ENCODE measurements at regions not wholly inside any gene's neighbourhood (a gene's known extent, or its start where the extent isn't known, plus 50 kb on each side); places are given as distances from the start of the nearest gene placed in this dataset.

DNA sequence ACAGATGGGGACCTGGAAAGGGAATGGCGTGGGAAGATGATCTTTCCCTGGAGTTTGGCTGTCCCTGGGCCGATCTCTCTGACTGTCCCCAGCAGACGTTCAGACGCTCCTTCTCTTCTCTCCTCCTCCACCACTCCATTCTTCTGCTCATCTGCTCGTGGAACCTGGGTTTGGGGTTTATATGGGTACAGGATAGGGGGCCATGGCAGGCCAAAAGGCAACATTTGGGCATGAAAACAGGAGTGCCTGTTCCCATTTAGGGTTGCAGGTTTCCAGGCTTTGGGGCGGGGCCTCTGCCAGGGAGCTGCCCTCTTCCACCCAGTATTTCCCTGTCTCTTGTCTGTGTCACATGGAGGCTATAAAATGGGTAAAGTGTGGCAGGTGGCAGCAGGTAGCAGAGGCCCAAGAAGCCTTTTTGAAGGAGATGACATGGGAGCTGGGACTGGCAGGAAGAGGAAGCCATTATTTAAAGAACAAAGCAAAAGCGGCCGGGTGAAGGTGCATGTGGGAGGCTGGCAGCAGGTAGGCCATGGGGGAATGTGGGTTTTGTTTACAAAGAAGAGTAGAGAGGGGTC is 203.7 kb downstream of the BMP7 start:
- TF ChIP-seq CTCF (conservative IDR thresholded peaks at IDR 0.05; ENCODE audit: low read depth, low read length), result no peak
- TF ChIP-seq EZH2 (IDR thresholded peaks at IDR 0.05; ENCODE audit: borderline replicate concordance, low read depth, low read length, poor library complexity, severe bottlenecking), result no peak
